ENCODE measurements at regions not wholly inside any gene's neighbourhood (a gene's known extent, or its start where the extent isn't known, plus 50 kb on each side); places are given as distances from the start of the nearest gene placed in this dataset.

DNA sequence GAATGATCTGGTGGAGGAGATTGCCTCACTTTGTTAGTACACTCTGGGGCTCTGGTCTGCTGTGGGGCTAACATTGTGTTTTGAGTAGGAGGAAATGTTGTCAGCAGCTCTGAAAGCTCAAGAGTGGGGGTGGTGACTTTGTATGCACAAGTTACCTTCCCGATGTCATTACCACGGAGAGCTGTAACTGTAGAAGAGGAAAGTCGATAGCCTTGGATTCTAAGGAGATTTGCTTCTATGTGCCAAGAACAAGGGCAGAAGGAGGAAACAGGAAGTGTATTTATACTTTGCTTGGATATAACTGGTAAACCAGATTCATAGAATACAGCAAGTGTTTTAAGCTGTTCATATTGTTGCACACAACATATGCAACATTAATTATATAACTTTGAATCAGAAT is 196.1 kb downstream of the AMY1C start:
- H2AFZ ChIP-seq (ENCODE audit: low read depth, low read length) = no peak overlapping the region
- H3K4me1 ChIP-seq (ENCODE audit: control insufficient read depth, insufficient read depth, low read depth, low read length) = no peaks in the 10 kb centered on the region
- no peak overlapping the region for H2BK15ac ChIP-seq (ENCODE audit: low read depth, poor library complexity, severe bottlenecking)
- no peak overlapping the region for H4K8ac ChIP-seq (ENCODE audit: low read length)
- no peak overlapping the region for H2BK120ac ChIP-seq (ENCODE audit: low read depth, low read length)
- no peak overlapping the region for H3K9ac ChIP-seq (ENCODE audit: low read length)
- H4K91ac ChIP-seq (ENCODE audit: low read length) = no peak overlapping the region
- H3K27me3 ChIP-seq (ENCODE audit: control insufficient read depth in 1 of 2, insufficient read depth in 1 of 2, low read length in 2 of 2) = no peaks in the 10 kb centered on the region
- H2BK12ac ChIP-seq (ENCODE audit: low read length in 2 of 2) = no peak overlapping the region
- H3K18ac ChIP-seq (ENCODE audit: low read depth in 1 of 2, low read length in 2 of 2) = no peak overlapping the region
- H3K4ac ChIP-seq (ENCODE audit: low read depth in 1 of 2, low read length in 2 of 2) = no peak overlapping the region
- H3K4me2 ChIP-seq (ENCODE audit: low read length, poor library complexity, severe bottlenecking) = no peak overlapping the region
- no peaks in the 10 kb centered on the region for H3K79me1 ChIP-seq (replicated peaks; ENCODE audit: low read length, poor library complexity, severe bottlenecking)
- H3K14ac ChIP-seq (ENCODE audit: low read length in 2 of 2) = no peak overlapping the region
- no peaks in the 10 kb centered on the region for H3K9me3 ChIP-seq (ENCODE audit: control insufficient read depth, low read length)
- H3K4me3 ChIP-seq (ENCODE audit: insufficient read depth in 1 of 2, low read depth in 1 of 2, low read length in 2 of 2) = no peak overlapping the region
- no peak overlapping the region for H2BK5ac ChIP-seq (ENCODE audit: low read depth, low read length, poor library complexity, severe bottlenecking)
- WGBS = 65% methylated on average over 3 of the region's 3 CpGs
- no peak overlapping the region for H3K23ac ChIP-seq (ENCODE audit: low read length in 2 of 2)
- H3K36me3 ChIP-seq (ENCODE audit: control insufficient read depth in 1 of 2, insufficient read depth in 2 of 2, low read depth in 1 of 2, low read length in 2 of 2) = no peaks in the 10 kb centered on the region
- no peak overlapping the region for H2AK5ac ChIP-seq (ENCODE audit: low read length, severe bottlenecking)
- no peak overlapping the region for H3K27ac ChIP-seq (ENCODE audit: low read length, poor library complexity, severe bottlenecking)
- DNase-seq = no peak

GRCh38 chr1:103948526-103948925 is 198.8 kb downstream of the AMY1C start:
- Histone ChIP-seq H3K4ac (ENCODE audit: low read depth in 1 of 2, low read length in 2 of 2) (no peak overlapping the region), H3K27ac (ENCODE audit: low read length, poor library complexity, severe bottlenecking) (no peak overlapping the region), H2BK5ac (ENCODE audit: low read depth, low read length, poor library complexity, severe bottlenecking) (no peak overlapping the region), H3K4me3 (ENCODE audit: insufficient read depth in 1 of 2, low read depth in 1 of 2, low read length in 2 of 2) (no peak overlapping the region), H2BK120ac (ENCODE audit: low read depth, low read length) (no peak overlapping the region), H3K79me1 (replicated peaks; ENCODE audit: low read length, poor library complexity, severe bottlenecking) (no peaks in the 10 kb centered on the region), H3K14ac (ENCODE audit: low read length in 2 of 2) (no peak overlapping the region), H3K36me3 (ENCODE audit: control insufficient read depth in 1 of 2, insufficient read depth in 2 of 2, low read depth in 1 of 2, low read length in 2 of 2) (no peaks in the 10 kb centered on the region), H3K23ac (ENCODE audit: low read length in 2 of 2) (no peak overlapping the region), H2BK12ac (ENCODE audit: low read length in 2 of 2) (no peak overlapping the region), H3K9ac (ENCODE audit: low read length) (no peak overlapping the region), H2BK15ac (ENCODE audit: low read depth, poor library complexity, severe bottlenecking) (no peak overlapping the region), H2AK5ac (ENCODE audit: low read length, severe bottlenecking) (no peak overlapping the region), H3K18ac (ENCODE audit: low read depth in 1 of 2, low read length in 2 of 2) (no peak overlapping the region), H4K91ac (ENCODE audit: low read length) (no peak overlapping the region), H3K9me3 (ENCODE audit: control insufficient read depth, low read length) (no peaks in the 10 kb centered on the region), H3K27me3 (ENCODE audit: control insufficient read depth in 1 of 2, insufficient read depth in 1 of 2, low read length in 2 of 2) (no peaks in the 10 kb centered on the region), H3K4me2 (ENCODE audit: low read length, poor library complexity, severe bottlenecking) (no peak overlapping the region), H3K4me1 (ENCODE audit: control insufficient read depth, insufficient read depth, low read depth, low read length) (no peaks in the 10 kb centered on the region), H4K8ac (ENCODE audit: low read length) (no peak overlapping the region), H2AFZ (ENCODE audit: low read depth, low read length) (no peak overlapping the region)
- peak; percentile 6 for DNase-seq
- WGBS = no CpG with 5 or more reads among the region's 3 CpGs

- H3K79me1 ChIP-seq (replicated peaks; ENCODE audit: low read length, poor library complexity, severe bottlenecking) = no peaks in the 10 kb centered on the region
- H2BK12ac ChIP-seq (ENCODE audit: low read length in 2 of 2) = no peak overlapping the region
- no peak overlapping the region for H3K18ac ChIP-seq (ENCODE audit: low read depth in 1 of 2, low read length in 2 of 2)
Measured at GRCh38 chr1:103949779-103950178, 200.1 kb downstream of the AMY1C start.

GRCh38 chr1:103953386-103953785 is 203.7 kb downstream of the AMY1C start:
- no peak overlapping the region for H3K18ac ChIP-seq (ENCODE audit: low read depth in 1 of 2, low read length in 2 of 2)
- H3K4ac ChIP-seq (ENCODE audit: low read depth in 1 of 2, low read length in 2 of 2) = no peak overlapping the region
- H2BK5ac ChIP-seq (ENCODE audit: low read depth, low read length, poor library complexity, severe bottlenecking) = no peak overlapping the region
- no peak overlapping the region for H3K14ac ChIP-seq (ENCODE audit: low read length in 2 of 2)
- no peak overlapping the region for H3K9ac ChIP-seq (ENCODE audit: low read length)
- H3K27me3 ChIP-seq (ENCODE audit: control insufficient read depth in 1 of 2, insufficient read depth in 1 of 2, low read length in 2 of 2) = no peaks in the 10 kb centered on the region
- no peaks in the 10 kb centered on the region for H3K79me1 ChIP-seq (replicated peaks; ENCODE audit: low read length, poor library complexity, severe bottlenecking)
- WGBS = 100% methylated on average over 2 of the region's 4 CpGs
- H3K27ac ChIP-seq (ENCODE audit: low read length, poor library complexity, severe bottlenecking) = no peak overlapping the region
- H2AK5ac ChIP-seq (ENCODE audit: low read length, severe bottlenecking) = no peak overlapping the region
- H3K4me2 ChIP-seq (ENCODE audit: low read length, poor library complexity, severe bottlenecking) = no peak overlapping the region
- H3K4me3 ChIP-seq (ENCODE audit: insufficient read depth in 1 of 2, low read depth in 1 of 2, low read length in 2 of 2) = no peak overlapping the region
- no peak overlapping the region for H2BK120ac ChIP-seq (ENCODE audit: low read depth, low read length)
- H3K23ac ChIP-seq (ENCODE audit: low read length in 2 of 2) = no peak overlapping the region
- H3K9me3 ChIP-seq (ENCODE audit: control insufficient read depth, low read length) = no peaks in the 10 kb centered on the region
- no peak overlapping the region for H2AFZ ChIP-seq (ENCODE audit: low read depth, low read length)
- H3K36me3 ChIP-seq (ENCODE audit: control insufficient read depth in 1 of 2, insufficient read depth in 2 of 2, low read depth in 1 of 2, low read length in 2 of 2) = no peaks in the 10 kb centered on the region
- no peak overlapping the region for H2BK12ac ChIP-seq (ENCODE audit: low read length in 2 of 2)
- DNase-seq = no peak
- H4K91ac ChIP-seq (ENCODE audit: low read length) = no peak overlapping the region
- H3K4me1 ChIP-seq (ENCODE audit: control insufficient read depth, insufficient read depth, low read depth, low read length) = no peaks in the 10 kb centered on the region
- H2BK15ac ChIP-seq (ENCODE audit: low read depth, poor library complexity, severe bottlenecking) = no peak overlapping the region
- H4K8ac ChIP-seq (ENCODE audit: low read length) = no peak overlapping the region

More at GRCh38 chr1:103949779-103950178, 200.1 kb downstream of the AMY1C start:
- no peak overlapping the region for H3K9ac ChIP-seq (ENCODE audit: low read length)
- no peak overlapping the region for H2BK5ac ChIP-seq (ENCODE audit: low read depth, low read length, poor library complexity, severe bottlenecking)
- no peak overlapping the region for H4K91ac ChIP-seq (ENCODE audit: low read length)
- no peak overlapping the region for H2BK15ac ChIP-seq (ENCODE audit: low read depth, poor library complexity, severe bottlenecking)
- no peak overlapping the region for H2BK120ac ChIP-seq (ENCODE audit: low read depth, low read length)
- no peak overlapping the region for H4K8ac ChIP-seq (ENCODE audit: low read length)
- no peak for DNase-seq
- no peaks in the 10 kb centered on the region for H3K9me3 ChIP-seq (ENCODE audit: control insufficient read depth, low read length)
- H3K4me3 ChIP-seq (ENCODE audit: insufficient read depth in 1 of 2, low read depth in 1 of 2, low read length in 2 of 2) = no peak overlapping the region
- H3K4me1 ChIP-seq (ENCODE audit: control insufficient read depth, insufficient read depth, low read depth, low read length) = no peaks in the 10 kb centered on the region
- no peaks in the 10 kb centered on the region for H3K36me3 ChIP-seq (ENCODE audit: control insufficient read depth in 1 of 2, insufficient read depth in 2 of 2, low read depth in 1 of 2, low read length in 2 of 2)
- no peaks in the 10 kb centered on the region for H3K27me3 ChIP-seq (ENCODE audit: control insufficient read depth in 1 of 2, insufficient read depth in 1 of 2, low read length in 2 of 2)
- H3K4me2 ChIP-seq (ENCODE audit: low read length, poor library complexity, severe bottlenecking) = no peak overlapping the region
- H2AFZ ChIP-seq (ENCODE audit: low read depth, low read length) = no peak overlapping the region
- no peak overlapping the region for H2AK5ac ChIP-seq (ENCODE audit: low read length, severe bottlenecking)
- no peak overlapping the region for H3K4ac ChIP-seq (ENCODE audit: low read depth in 1 of 2, low read length in 2 of 2)
- no peak overlapping the region for H3K27ac ChIP-seq (ENCODE audit: low read length, poor library complexity, severe bottlenecking)
- no peak overlapping the region for H3K23ac ChIP-seq (ENCODE audit: low read length in 2 of 2)
- no peak overlapping the region for H3K14ac ChIP-seq (ENCODE audit: low read length in 2 of 2)
